AG08396 (cell line): ENCODE measurements at regions not wholly inside any gene's neighbourhood (a gene's known extent, or its start where the extent isn't known, plus 50 kb on each side); places are given as distances from the start of the nearest gene placed in this dataset.

Experiments
- DNase-seq: peaks from one replicate; pipeline ENCODE4 v3.0.0; 2012; ENCODE audit warnings: low spot score, mixed read lengths

DNA sequence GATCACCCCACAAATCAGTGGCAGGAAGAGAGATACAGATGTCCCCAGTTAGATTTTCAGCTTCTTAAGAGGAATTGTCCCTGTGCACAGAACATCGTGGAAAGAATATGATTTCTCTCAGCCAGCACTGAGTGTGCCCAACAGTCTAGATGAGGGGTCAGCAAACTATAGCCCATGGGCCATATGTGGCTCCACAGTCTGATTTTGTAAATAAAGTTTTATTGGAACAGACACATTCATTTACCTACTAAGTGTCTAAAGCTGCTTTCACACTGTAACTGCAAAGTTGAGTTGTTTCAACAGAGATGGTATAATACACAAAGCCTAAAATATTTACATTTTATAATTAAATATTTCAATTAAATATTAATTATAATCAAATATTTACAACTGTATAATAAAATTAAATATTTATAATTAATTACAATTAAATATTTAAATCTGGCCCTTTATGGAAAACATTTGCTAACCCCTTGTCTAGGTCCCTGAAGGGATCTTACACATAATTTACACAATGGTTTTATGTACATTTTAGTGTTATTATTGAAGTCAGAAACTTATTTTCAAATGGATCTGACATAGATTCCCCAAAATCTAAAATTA, 407.6 kb downstream of the PTPRU start:
- no peak for DNase-seq

DNA sequence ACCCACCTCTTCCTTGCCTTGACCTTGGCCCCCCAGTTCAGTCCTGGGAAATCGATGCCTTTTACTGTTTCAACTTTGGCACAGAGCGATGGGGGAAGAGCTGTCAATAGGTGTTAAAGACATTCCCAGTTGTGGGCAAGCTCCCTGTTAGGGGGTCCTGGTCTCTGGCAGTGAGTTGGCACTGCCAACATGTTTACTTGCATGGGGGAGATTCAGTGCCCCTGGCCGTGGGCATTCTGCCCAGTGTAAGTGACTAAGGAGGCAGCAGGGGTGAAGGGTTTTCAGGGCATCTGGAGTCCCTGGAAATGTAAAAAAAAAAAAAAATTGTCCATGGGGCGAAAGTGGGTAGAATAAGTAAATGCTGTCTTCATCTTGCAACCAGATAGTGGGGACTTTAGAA, 407.0 kb downstream of the PTPRU start:
- no peak for DNase-seq

DNA sequence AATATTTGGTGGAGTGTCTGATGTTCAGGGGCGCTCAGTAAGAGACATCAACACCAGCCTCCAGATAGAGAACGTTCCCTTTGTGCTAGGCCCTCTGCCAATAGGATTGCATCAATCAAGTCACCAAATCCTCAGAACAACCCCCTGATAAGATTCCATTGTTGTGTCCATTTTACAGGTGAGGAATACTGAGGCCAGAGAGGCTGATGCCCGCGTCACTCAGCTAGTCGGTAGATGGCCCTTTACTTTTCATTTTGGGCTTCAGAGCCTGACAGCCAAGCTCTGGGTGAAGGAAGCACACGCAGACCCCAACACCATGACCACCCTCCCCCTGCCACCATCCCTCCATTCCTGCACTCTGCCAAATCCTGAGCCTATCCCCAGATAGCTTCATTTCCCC, 406.2 kb downstream of the PTPRU start:
- no peak for DNase-seq

DNA sequence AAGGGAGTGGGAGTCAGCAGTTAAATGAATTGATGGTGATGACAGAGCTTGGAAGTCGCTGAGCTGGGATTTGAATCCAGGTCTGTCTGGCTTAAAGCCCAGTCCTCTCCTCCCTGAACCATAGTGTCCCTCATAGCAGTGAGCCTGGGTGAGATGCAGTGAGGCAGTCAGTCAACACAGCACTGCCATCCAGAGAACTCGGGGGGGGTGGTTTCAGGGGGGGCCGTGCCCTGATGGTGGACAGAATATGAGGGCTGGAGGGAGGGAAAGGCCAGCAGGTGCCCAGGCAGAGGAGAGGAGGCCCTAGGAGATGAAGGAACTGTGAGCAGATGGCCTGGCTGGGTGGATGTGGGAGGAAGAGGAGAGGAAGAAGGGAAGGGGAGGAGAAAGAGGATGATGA, 405.6 kb downstream of the PTPRU start:
- DNase-seq, result no peak

DNA sequence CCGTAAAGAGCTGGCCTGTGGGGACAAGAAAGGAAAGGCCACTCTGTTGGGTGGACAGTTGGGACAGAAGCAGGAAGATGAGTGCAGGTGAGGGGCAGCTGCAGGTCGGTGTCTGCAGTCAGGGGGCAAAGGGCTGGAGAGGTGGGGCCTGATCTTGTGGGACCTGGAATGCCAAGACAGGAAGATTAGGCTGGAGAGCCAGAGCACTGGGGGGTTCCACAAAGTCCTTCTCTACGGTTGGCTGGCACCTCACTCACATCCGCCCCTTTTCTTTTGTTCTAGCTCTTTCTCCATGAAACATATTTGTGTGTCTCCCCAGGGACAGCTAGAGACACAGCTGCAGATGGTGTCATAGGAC, 404.1 kb downstream of the PTPRU start:
- DNase-seq, result no peak

DNA sequence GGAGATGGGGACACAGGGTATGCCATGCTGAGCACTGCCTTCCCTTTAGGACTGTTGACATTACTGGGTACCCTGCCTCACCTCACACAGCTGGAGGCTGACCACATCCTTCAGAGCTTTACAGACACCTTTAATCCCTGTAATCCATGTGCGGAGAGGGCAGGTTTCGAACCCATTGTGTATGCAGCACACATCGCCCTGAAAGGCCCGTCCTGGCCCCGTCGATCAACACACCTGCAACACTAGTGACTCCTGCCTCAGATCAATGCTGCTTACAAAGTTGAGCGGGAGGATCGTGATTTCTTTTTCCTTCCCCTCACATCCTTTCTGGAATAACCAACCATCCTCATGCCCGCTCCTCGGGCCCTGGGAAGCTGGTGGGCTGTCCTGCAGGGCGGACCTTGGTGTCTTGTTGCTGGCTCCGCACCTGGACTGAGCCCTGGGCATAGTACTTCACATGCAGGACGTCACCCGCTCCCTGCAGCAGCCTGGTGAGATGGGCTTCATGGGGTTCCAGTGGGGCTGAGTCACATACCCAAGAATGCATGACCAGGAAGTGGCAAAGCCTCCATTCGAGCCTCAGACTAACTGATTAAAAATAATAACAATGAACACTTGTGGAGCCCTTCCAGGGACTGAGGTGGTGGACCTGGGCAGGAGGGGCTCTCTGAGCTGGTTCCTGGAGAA, 403.6 kb downstream of the PTPRU start:
- peak; percentile 70 for DNase-seq

DNA sequence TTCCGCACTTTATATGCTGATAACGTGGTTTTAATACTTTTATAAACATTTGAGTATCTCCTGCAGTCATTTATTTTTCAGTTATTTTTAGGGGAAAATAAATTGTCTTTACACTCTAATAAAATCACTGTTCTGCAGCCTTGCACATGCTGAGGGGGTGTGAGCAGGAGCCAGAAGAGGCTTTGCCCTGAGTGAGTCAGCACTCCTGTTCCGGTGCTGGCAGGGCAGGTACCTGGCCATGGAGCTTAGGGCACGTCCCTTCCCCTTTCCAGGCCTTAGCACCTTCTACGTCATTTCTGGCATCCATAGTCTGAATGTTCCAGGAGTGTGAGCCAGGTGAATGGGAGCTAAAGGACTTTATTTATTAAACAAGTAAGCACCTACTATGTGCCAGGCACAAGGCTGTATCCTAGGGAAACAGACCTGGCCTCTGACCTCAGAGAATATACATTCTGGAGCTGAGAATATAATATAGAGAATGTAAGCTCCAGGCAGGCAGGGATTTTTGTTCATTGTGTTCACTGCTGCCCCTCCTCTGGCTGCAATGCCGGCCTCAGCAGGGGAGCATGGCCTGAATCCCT, 402.9 kb downstream of the PTPRU start:
- DNase-seq, result no peak

DNA sequence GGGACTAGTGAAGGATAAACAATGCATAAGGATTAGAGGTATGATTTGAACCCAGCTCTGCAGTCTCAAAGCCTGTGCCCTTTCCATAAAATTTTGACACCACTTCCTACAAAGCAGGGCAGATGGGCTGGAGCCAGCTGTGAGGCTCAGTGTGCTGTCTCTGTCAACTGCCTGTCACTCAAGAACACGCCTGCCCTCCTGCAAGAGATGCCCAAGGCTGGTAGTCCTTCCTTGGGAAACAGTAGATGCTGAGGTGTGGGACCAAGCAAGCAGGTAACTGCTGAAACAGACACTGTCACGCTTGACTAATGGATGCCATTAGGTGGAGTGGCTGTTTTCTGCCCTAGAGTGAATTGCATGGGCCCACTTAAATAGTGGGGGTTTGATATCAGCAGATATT, 402.0 kb downstream of the PTPRU start:
- DNase-seq, result no peak

DNA sequence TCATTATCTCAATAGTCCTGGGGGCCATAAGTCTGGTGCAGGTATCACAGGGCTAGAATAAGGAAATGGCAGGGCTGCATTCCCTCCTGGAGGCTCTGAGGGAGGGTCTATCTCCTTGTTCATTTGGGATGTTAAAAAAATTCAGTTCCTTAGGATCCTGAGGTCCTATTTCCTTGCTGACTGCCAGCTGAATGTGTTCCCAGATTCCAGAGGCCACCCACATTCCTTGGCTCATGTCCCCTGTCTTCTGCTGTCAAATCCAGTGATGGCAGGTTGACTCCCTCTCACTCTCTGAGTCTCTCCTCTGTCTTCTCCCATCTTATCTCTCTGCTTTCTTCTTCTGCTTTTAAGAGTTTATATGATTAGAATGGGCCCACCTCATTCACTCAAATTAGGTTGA, 400.6 kb downstream of the PTPRU start:
- DNase-seq, result no peak

DNA sequence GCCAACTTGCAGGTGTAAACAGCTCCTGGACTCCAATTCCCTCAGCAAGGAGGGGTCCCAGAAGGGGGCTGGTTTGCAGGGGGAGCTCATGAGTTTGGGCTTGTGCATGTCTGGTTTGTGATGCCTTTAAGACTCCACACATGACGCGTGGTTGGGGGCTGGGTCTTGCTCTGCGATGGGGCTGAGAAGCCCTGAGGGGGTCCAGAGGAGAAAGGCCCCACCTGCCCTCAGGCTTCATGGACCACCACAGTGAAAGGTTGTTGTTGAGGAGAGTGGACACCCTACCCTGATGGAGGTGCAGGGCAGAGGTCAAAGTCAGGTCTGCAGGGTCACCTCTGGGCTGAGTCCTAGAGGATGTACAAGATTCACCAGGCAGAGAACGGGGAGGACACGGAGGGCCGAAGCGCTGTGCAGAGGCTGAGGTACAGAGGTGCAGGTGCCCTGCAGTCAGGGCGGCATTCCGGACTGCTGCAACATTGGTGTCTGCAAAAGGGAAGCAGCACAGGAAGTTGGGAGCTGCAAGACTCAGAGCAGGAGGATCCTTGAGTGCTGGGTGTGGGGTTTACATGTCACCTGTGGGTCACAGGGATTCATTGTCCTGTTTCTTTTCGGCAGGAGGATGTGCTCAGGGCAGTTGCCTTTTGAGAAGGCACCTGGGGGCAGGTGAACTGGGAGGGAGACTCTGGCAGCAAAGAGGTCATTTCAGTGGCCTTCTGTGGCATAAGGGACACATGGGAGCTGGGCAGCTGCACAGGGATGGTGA, 399.4 kb downstream of the PTPRU start:
- DNase-seq, result no peak

DNA sequence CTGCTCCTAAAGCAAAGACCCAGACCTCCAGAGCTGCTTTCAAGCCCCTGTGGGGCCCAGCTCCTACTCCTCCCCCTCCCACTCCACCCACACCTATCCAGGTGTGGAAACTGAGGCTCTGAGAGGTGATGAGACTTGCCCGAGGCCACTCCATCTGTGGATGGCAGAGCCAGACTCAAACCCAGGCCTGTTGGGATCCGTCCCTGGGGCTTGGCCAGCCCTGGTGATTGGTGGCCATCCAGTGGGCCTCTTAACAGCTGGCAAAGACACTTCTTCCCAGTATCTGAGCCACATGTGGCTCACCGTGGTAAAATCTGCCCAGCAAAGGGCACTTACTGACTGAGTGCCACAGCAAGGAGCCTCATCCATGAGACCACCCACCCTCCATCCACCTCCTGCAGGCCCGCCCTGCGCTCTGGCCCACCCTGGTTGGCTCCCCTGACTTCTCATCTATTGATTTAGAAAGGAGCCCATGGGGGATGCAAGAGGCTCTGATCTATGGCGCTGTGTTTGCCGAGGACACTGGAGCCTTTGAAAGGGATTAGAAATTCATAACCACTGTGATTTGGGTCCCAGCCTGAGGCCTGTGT, 398.5 kb downstream of the PTPRU start:
- no peak for DNase-seq

DNA sequence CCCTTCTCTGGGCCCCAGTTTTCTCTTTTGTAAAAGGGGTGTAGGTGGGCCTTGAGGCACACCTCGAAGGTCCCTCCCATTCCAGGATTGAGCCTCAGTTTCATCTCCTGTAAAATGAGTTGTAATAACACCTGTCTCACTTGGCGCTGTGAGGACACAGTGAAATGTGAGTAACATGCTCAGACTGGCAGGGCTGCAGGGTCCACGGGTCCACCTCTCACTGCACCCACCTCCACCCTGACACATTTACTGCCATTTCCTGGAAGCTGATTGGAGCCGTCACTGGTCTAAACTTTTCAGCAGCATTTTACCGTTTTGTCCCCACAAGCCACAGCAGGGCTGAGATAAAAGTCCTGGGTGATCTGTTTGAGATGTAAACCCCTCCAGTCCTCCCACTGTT, 398.0 kb downstream of the PTPRU start:
- DNase-seq, result no peak

DNA sequence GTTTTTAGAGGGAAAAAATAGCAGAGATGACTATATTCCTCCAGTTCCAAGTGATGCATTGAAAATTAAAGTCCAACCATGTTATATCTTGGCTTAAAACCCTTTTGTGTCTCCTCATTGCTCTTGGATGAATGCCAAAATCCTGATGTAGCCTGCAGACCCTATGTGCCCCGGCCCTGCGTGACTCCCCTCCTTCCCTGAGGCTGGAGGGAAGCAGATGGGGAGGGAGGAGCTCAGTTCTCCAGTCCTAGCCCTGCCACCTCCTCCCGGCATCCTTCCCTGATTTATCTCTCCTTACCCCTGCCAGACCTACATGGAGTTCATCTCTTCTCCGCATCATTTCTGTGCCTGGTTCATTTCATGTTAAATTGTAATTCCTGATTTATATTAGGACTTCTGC, 397.4 kb downstream of the PTPRU start:
- no peak for DNase-seq

DNA sequence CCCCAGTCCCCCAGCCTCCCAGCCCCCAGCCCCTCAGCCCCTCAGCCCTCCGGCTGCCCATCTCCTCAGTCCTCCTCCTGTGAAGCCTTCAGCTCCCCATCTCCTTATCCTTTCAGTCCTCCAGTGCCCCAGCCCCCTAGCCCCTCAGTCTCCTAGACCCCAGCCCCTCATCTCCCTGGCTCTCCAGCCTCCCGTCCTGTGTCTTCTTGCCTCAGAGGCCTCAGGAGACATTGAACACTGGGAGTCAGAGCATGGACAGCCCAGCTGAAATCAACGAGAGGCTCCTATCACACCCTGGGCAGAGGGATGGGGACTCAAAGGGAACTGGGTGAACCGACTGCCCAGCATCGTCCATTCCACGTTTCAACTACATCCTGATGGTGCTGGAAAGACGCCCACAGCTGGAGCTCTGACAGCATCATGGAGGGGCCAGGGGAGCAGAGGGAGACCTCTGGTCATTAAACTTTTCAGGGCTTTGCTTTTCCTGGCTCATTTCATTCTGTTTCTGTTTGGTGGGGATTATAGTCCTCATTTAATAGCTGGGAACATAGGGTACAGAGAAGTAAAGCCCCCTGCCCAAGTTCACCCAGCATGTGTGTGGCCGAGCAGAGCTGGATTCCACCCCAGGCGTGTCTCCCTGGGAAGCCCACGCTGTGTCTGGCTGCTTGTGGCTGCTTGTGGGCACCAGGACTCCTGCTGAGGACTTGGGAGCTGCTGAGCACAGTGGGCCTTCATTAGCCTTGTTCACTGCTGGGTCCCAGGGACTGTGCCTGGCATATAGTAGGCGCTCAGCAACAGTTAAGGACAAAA, 396.7 kb downstream of the PTPRU start:
- no peak for DNase-seq

DNA sequence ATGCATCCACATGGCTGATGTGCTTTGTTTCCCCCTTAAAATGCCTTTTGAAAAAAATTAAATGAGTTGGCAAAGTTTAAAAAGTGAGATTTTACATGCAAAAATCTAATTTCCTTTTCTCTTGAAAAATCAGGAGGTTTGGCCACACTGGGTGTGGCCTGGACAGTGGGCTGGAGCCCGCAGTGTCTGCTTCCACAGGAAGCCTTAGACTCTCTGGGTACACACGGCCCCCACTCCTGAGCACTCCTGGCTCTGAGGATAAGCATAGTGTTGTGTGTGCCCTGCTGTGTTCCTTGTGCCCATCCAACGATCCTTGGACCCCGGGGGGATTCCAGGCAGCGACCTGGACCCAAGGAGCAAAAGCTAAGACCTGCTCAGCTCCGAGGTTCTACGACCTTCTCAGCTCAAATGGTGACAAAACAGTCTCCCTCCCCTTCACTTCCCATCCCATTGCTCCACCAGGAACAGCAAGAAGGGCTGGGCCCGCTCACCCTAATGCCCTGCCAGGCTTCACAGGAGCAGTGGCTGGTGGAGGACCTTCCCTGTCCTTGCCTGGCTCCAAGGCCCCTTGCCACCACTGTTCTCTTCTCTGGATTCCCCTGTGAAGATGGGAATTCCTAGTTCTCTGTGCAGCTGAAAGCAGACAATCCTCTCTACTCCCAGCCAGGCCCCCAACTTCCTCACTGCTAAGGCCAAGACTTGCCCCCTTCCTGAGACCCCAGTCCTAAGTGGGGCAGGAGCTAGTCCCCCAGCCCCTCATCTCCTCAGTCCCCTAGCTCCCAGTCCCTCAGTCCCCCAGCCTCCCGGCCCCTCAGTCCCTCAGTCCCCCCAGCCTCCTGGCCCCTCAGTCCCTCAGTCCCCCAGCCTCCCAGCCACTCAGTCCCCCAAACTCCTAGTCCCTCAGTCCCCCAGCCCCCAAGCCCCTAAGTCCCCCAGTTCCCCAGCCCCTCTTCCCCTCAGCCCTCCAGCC, 395.8 kb downstream of the PTPRU start:
- no peak for DNase-seq

DNA sequence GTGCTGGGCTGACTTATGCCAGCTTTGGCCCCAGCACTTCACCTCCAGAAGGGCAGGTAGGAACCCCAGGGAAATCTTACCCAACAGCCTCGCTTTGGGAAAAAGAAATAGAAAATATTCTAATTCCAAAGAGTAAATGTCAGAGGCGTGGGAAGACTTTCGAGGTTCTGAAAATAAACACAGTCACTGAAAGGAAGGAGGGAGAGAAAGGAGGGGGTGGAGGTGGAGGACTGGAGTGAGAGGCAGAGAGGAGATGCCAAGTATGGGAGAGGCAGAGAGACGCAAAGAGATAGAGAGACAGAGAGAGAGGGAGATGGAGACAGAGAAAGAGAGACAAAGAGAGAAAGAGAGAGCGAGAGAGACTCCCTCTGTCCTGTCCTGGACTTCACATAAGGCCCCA, 395.0 kb downstream of the PTPRU start:
- peak; percentile 44 for DNase-seq

DNA sequence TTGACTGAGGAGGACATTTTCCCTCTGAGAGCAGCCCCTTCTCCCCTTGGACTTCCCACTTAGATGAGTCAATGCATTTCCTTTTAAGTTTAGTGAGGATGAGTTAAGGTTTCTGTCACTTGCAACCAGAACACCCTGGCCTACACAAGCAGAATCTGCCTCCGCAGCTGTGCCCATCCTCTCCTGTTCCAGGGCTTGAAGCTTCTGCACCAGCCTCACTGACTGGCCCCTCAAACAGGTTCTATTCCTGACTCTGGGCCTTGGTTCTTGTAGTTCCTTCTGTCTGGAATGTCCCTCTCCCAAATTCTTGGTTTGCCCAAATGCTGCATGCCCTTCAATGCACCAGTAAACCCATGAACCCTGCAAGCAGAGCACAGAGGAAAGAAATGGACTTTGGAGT, 394.4 kb downstream of the PTPRU start:
- DNase-seq, result no peak

DNA sequence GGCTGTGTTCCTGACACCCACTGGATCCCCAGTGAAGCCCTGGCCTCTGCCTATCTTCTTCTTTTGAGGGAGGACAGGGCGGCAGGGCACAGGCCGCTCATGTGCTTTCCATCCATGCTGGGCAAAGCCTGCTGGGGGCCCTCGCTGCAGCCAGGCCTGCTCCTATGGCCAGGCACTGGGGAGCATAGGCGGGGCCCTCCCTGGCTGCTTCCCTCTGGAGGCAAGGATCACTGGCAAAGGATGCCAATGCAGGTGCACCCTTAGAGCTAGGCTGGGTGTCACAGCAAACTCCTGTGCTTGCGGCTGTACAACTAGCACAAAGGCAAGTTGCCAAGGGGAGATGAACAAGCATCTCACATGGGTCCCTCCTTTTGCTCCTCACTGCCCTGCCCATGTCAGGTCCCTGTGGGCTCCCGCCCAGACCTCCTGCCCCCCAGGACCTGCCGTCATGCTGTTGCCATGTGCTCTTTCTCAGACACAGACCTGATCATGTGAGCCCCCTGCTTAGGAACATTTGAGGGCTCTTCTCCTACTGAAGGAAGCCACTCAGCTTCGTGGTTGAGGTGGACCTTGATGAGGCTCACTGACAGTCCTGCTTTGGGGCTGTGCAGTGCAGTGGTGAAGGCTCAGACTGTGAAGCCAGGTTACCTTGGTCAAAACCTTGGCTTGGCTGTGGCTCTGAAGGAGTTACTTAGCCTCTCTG, 393.6 kb downstream of the PTPRU start:
- DNase-seq, result no peak

DNA sequence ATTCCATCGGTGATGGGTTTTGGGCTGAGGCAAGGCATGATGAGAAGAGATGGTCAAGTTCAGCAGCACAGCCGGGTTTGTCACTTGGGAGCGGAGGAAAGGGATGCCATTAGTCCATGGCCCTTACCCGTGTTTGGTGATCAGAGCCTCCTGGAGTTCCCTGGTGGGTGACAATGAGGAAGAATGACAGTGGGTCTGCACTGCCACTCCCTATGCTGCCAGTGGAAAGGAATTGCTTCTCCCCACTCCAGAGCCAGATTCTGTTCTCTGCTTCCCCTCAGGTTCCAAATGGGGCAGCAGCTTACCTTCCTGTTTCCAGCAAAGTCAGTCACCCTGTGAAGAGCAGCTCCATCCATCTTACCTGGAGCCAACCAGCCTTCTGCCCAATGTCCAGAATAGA, 393.1 kb downstream of the PTPRU start:
- DNase-seq, result no peak

DNA sequence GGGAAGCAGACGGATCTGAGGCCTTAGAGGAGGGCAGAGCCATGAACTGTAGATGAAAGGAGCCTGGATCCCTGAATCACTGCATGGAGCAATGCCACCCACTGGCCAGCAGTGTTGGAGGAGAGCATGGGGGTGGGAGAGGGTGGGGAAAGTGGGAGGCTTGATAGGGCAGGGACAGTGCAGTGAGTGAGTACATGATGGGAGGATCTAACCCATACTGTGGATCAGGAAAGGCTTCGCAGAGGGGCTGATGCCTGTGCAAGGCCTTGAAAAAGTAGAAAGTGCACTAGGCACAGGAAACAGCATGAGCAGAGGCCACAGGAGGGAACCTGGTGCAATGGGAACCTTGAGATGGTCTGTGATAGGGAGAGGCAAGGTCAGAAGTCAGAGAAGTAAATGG, 391.9 kb downstream of the PTPRU start:
- no peak for DNase-seq
